GM18520 (cell line): ENCODE measurements at regions not wholly inside any gene's neighbourhood (a gene's known extent, or its start where the extent isn't known, plus 50 kb on each side); places are given as distances from the start of the nearest gene placed in this dataset.
A peak's percentile ranks its signal among the peaks of the same experiment; 100 is the strongest.

Source experiments
- ATAC-seq: cut with Tn5 transposase; IDR thresholded peaks from one replicate; pipeline ENCODE4 v1.9.1; 2021; ENCODE audit not compliant: unreplicated experiment

GRCh38 chr12:85504164-85504563 lies 224.1 kb downstream of the ALX1 start:
- no peak for ATAC-seq

GRCh38 chr12:85504624-85505023 lies 224.6 kb downstream of the ALX1 start:
- no peak for ATAC-seq

- no peak for ATAC-seq
Measured at GRCh38 chr12:85507456-85507855, 227.4 kb downstream of the ALX1 start.

- peak; percentile 10 for ATAC-seq
Measured at GRCh38 chr12:85509081-85509856, 229.2 kb downstream of the ALX1 start.

- ATAC-seq: peak; percentile 79
Measured at GRCh38 chr12:85509857-85510256, 229.8 kb downstream of the ALX1 start.

- no peak for ATAC-seq
Measured at GRCh38 chr12:85516039-85516438, 236.0 kb downstream of the ALX1 start.

GRCh38 chr12:85516667-85517325 lies 236.8 kb downstream of the ALX1 start:
- ATAC-seq: no peak

- no peak for ATAC-seq
Measured at GRCh38 chr12:85519163-85519562, 239.1 kb downstream of the ALX1 start.

GRCh38 chr12:85523197-85523596 lies 243.2 kb downstream of the ALX1 start:
- no peak for ATAC-seq

- ATAC-seq: peak; percentile 71
Measured at GRCh38 chr12:85527192-85527591, 247.2 kb downstream of the ALX1 start.

GRCh38 chr12:85529896-85530295 lies 249.9 kb downstream of the ALX1 start:
- no peak for ATAC-seq

- no peak for ATAC-seq
Measured at GRCh38 chr12:85530456-85530855, 250.4 kb downstream of the ALX1 start.

GRCh38 chr12:85531341-85531740 lies 251.3 kb downstream of the ALX1 start:
- ATAC-seq: peak; percentile 86

GRCh38 chr12:85549640-85550039 lies 269.6 kb downstream of the ALX1 start:
- ATAC-seq: no peak

- no peak for ATAC-seq
Measured at GRCh38 chr12:85550924-85551323, 270.9 kb downstream of the ALX1 start.

GRCh38 chr12:85552461-85552860 lies 272.4 kb downstream of the ALX1 start:
- no peak for ATAC-seq

- ATAC-seq: no peak
Measured at GRCh38 chr12:85557850-85558249, 277.8 kb downstream of the ALX1 start.

GRCh38 chr12:85558684-85559083 lies 277.5 kb downstream of the RASSF9 start:
- no peak for ATAC-seq

GRCh38 chr12:85559127-85559526 lies 277.1 kb downstream of the RASSF9 start:
- ATAC-seq: no peak

- no peak for ATAC-seq
Measured at GRCh38 chr12:85559536-85559935, 276.7 kb downstream of the RASSF9 start.

- ATAC-seq: no peak
Measured at GRCh38 chr12:85562765-85563164, 273.4 kb downstream of the RASSF9 start.

- no peak for ATAC-seq
Measured at GRCh38 chr12:85564786-85565185, 271.4 kb downstream of the RASSF9 start.
